ENCODE measurements at regions not wholly inside any gene's neighbourhood (a gene's known extent, or its start where the extent isn't known, plus 50 kb on each side); places are given as distances from the start of the nearest gene placed in this dataset.

- DNase-seq (no peak), ATAC-seq (no peak)
- Histone ChIP-seq H3K36me3 (ENCODE audit: control insufficient read depth, insufficient read depth, low read length) (no peaks in the 10 kb centered on the region), H3K27ac (ENCODE audit: low read length) (no peak overlapping the region), H3K9me3 (ENCODE audit: control insufficient read depth, insufficient read depth, low read length) (no peaks in the 10 kb centered on the region), H3K27me3 (ENCODE audit: control insufficient read depth, insufficient read depth, low read length) (no peaks in the 10 kb centered on the region), H3K4me3 (ENCODE audit: low read length) (no peak overlapping the region), H3K4me1 (ENCODE audit: control insufficient read depth, insufficient read depth, low read length) (no peaks in the 10 kb centered on the region)
- no peak for TF ChIP-seq CTCF (IDR thresholded peaks at IDR 0.05)
- Mint-ChIP-seq H3K4me3 (no peak overlapping the region), H3K27ac (no peak overlapping the region), H3K36me3 (no peaks in the 10 kb centered on the region), H3K4me1 (no peaks in the 10 kb centered on the region), H3K27me3 (ENCODE audit: low read depth in 2 of 2) (no peaks in the 10 kb centered on the region), H3K9me3 (peaks cover 0 to 6% of the 10 kb centered on the region in 2 donors)
- intact Hi-C loops (cut with micrococcal nuclease): no loop called here
Observed at GRCh38 chr18:37787452-37787851, 221.9 kb upstream of the CELF4 start.

DNA sequence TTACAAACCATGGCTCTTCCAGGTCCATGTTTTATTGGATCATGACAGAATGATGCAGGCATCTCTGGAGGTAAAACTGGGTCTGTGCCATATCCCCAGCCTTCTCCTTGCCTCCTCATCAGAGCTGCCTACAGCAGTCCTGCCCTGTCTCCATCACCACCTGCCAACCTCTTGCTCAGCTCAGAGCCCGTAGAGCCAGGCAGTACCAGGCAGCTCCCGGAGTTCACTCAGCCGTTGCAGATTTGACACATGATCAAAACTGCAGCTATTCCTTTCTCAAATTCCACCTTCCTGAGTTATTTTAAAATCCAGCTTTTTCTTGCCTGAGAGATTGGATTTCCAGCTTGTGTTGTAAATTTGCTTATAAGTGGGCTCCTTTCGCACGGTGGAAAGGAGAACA, 218.2 kb upstream of the CELF4 start:
- TF ChIP-seq CTCF (IDR thresholded peaks at IDR 0.05): no peak
- no peaks in the 10 kb centered on the region for H3K36me3 Mint-ChIP-seq
- Histone ChIP-seq H3K27me3 (ENCODE audit: control insufficient read depth, insufficient read depth, low read length) (no peaks in the 10 kb centered on the region), H3K9me3 (ENCODE audit: control insufficient read depth, insufficient read depth, low read length) (no peaks in the 10 kb centered on the region), H3K27ac (ENCODE audit: low read length) (no peak overlapping the region), H3K4me1 (ENCODE audit: control insufficient read depth, insufficient read depth, low read length) (no peaks in the 10 kb centered on the region), H3K36me3 (ENCODE audit: control insufficient read depth, insufficient read depth, low read length) (no peaks in the 10 kb centered on the region), H3K4me3 (ENCODE audit: low read length) (no peak overlapping the region)
- WGBS (ENCODE audit: insufficient coverage): 97% methylated on average over 3 of the region's 5 CpGs
- DNase-seq (no peak), ATAC-seq (no peak)
- intact Hi-C loops (cut with micrococcal nuclease): no loop called here
- no peaks in the 10 kb centered on the region for H3K4me1 Mint-ChIP-seq
- H3K9me3 Mint-ChIP-seq: no peaks in the 10 kb centered on the region
- no peak overlapping the region for H3K27ac Mint-ChIP-seq
- no peaks in the 10 kb centered on the region for H3K27me3 Mint-ChIP-seq (ENCODE audit: low read depth in 2 of 2)
- H3K4me3 Mint-ChIP-seq: no peak overlapping the region

GRCh38 chr18:37779220-37779619, 213.6 kb upstream of the CELF4 start:
- Mint-ChIP-seq H3K4me1 (no peaks in the 10 kb centered on the region), H3K4me3 (no peak overlapping the region), H3K36me3 (no peaks in the 10 kb centered on the region), H3K27me3 (ENCODE audit: low read depth in 2 of 2) (no peaks in the 10 kb centered on the region), H3K9me3 (peaks cover 0 to 4% of the 10 kb centered on the region in 2 donors), H3K27ac (no peak overlapping the region)
- ATAC-seq: no peak
- TF ChIP-seq CTCF (IDR thresholded peaks at IDR 0.05): no peak
- DNase-seq: no peak
- no peak overlapping the region for H3K27ac ChIP-seq (ENCODE audit: low read length)
- H3K9me3 ChIP-seq (ENCODE audit: control insufficient read depth, insufficient read depth, low read length): no peaks in the 10 kb centered on the region
- WGBS (ENCODE audit: insufficient coverage): 91% methylated on average over 7 of the region's 7 CpGs
- no peak overlapping the region for H3K4me3 ChIP-seq (ENCODE audit: low read length)
- intact Hi-C loops (cut with micrococcal nuclease): no loop called here
- no peaks in the 10 kb centered on the region for H3K36me3 ChIP-seq (ENCODE audit: control insufficient read depth, insufficient read depth, low read length)
- H3K4me1 ChIP-seq (ENCODE audit: control insufficient read depth, insufficient read depth, low read length): no peaks in the 10 kb centered on the region
- H3K27me3 ChIP-seq (ENCODE audit: control insufficient read depth, insufficient read depth, low read length): no peaks in the 10 kb centered on the region

DNA sequence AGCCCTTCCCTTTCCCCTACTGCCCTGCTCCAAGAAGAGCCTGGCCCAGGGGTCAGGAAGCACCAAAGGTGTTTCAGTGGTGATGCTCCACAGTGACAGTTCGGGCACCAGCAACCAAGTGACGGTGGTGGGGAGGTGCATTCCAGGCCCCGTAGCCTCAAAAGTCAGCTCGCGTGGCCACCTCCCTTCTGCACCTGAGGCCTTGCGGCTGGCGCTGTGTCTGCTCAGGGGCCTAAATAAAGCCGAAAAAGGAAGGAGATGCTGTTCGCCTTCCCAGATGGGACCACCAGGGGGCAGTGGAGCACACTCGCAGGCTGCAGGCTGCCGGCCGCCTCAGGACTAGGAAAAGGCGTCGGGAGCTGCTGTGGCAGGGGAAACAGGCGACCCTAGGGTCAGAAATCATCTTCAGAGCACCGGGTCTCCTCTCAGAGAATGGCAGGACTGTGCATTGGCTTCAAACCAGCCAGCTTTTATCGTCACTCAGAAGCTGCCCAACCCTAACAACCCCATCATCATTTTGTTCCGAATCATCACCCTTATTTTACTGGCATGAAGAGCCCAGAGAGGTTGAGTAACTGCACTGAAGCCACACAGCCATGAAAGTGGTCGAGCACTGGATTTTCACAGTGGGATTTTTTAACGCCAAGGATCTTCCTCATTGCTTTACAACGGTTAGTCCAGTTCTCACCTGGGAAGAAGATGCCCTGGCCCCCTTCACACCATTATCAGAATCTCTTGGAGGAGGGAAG, 213.0 kb upstream of the CELF4 start:
- no peaks in the 10 kb centered on the region for H3K36me3 ChIP-seq (ENCODE audit: control insufficient read depth, insufficient read depth, low read length)
- Mint-ChIP-seq H3K36me3 (no peaks in the 10 kb centered on the region), H3K4me1 (no peaks in the 10 kb centered on the region), H3K4me3 (no peak overlapping the region), H3K9me3 (peaks cover 0 to 4% of the 10 kb centered on the region in 2 donors), H3K27ac (no peak overlapping the region), H3K27me3 (ENCODE audit: low read depth in 2 of 2) (no peaks in the 10 kb centered on the region)
- no peaks in the 10 kb centered on the region for H3K9me3 ChIP-seq (ENCODE audit: control insufficient read depth, insufficient read depth, low read length)
- no peak for ATAC-seq
- DNase-seq: peak in 1 of 2 donors; percentile 14
- intact Hi-C loops (cut with micrococcal nuclease): no loop called here
- H3K27me3 ChIP-seq (ENCODE audit: control insufficient read depth, insufficient read depth, low read length): no peaks in the 10 kb centered on the region
- H3K4me3 ChIP-seq (ENCODE audit: low read length): no peak overlapping the region
- H3K27ac ChIP-seq (ENCODE audit: low read length): no peak overlapping the region
- no peak for TF ChIP-seq CTCF (IDR thresholded peaks at IDR 0.05)
- WGBS (ENCODE audit: insufficient coverage): 30% methylated on average over 21 of the region's 21 CpGs
- H3K4me1 ChIP-seq (ENCODE audit: control insufficient read depth, insufficient read depth, low read length): no peaks in the 10 kb centered on the region
